AG04449 (cell line): ENCODE measurements at regions not wholly inside any gene's neighbourhood (a gene's known extent, or its start where the extent isn't known, plus 50 kb on each side); places are given as distances from the start of the nearest gene placed in this dataset.

ENCODE experiments used
- CTCF ChIA-PET: fragments of 350-600 bp; formaldehyde crosslinking; extraction: SDS; loops from one replicate; lab custom pipeline; 2021; ENCODE audit warnings: antibody characterized with exemption; lab: Yijun Ruan, JAX
- POLR2A ChIA-PET: fragments of 400-600, 350-600 bp; formaldehyde crosslinking; extraction: SDS; loops from one replicate; lab custom pipeline; 2020; ENCODE audit warnings: antibody characterized with exemption, inconsistent platforms; lab: Yijun Ruan, JAX
- DNase-seq: peaks from one replicate; pipeline ENCODE4 v3.0.0-alpha.2; 2010; ENCODE audit warnings: low read depth, low spot score
- H3K4me3 ChIP-seq: 2 replicates; pipeline ENCODE4 v1.5.1; 2011; ENCODE audit warnings: low read depth, mild to moderate bottlenecking, control low read depth, low read length
- CTCF ChIP-seq: IDR thresholded peaks from one replicate; pipeline ENCODE4 v1.5.1; 2011; ENCODE audit warnings: mild to moderate bottlenecking, moderate library complexity, low read length, control low read depth, inconsistent platforms; ENCODE audit not compliant: insufficient read depth; ENCODE audit errors: missing control alignments

GRCh38 chr3:66661628-66662027 lies 160.8 kb upstream of the LRIG1 start:
- TF ChIP-seq CTCF: no peak
- no peak for DNase-seq
- CTCF ChIA-PET: no interaction called here
- POLR2A ChIA-PET: no interaction called here
- no peak overlapping the region for H3K4me3 ChIP-seq

- no peak for DNase-seq
- no peak overlapping the region for H3K4me3 ChIP-seq
- no peak for TF ChIP-seq CTCF
- POLR2A ChIA-PET: no interaction called here
- CTCF ChIA-PET: interaction anchor here (1.1 kb wide), 2 partner anchors 9 to 24 kb away, joined by 3 to 6 read pairs; no protein-coding TSS in a partner anchor
Measured at GRCh38 chr3:66662894-66663293, 162.1 kb upstream of the LRIG1 start.

- no peak for TF ChIP-seq CTCF
- DNase-seq: no peak
- H3K4me3 ChIP-seq: no peak overlapping the region
- ChIA-PET POLR2A (no interaction called here), CTCF (no interaction called here)
Measured at GRCh38 chr3:66665021-66665695, 164.3 kb upstream of the LRIG1 start.

GRCh38 chr3:66666362-66666761 lies 165.5 kb upstream of the LRIG1 start:
- DNase-seq: no peak
- POLR2A ChIA-PET: no interaction called here
- no peak for TF ChIP-seq CTCF
- CTCF ChIA-PET: no interaction called here
- H3K4me3 ChIP-seq: no peak overlapping the region

GRCh38 chr3:66667263-66667662 lies 166.4 kb upstream of the LRIG1 start:
- POLR2A ChIA-PET: no interaction called here
- DNase-seq: no peak
- CTCF ChIA-PET: no interaction called here
- TF ChIP-seq CTCF: no peak
- no peak overlapping the region for H3K4me3 ChIP-seq

- no peak for DNase-seq
- ChIA-PET POLR2A (no interaction called here), CTCF (no interaction called here)
- no peak for TF ChIP-seq CTCF
- H3K4me3 ChIP-seq: no peak overlapping the region
Measured at GRCh38 chr3:66671291-66671690, 170.5 kb upstream of the LRIG1 start.
